ENCODE measurements at regions not wholly inside any gene's neighbourhood (a gene's known extent, or its start where the extent isn't known, plus 50 kb on each side); places are given as distances from the start of the nearest gene placed in this dataset.

- TF ChIP-seq GATA2 (IDR thresholded peaks at IDR 0.05; ENCODE audit: low read depth, low read length) (no peak), GATA3 (IDR thresholded peaks at IDR 0.05; ENCODE audit: low read depth, low read length) (no peak)
These were observed 539.3 kb downstream of the METTL4 start for GRCh38 chr18:2032036-2032435.
